ENCODE measurements at regions not wholly inside any gene's neighbourhood (a gene's known extent, or its start where the extent isn't known, plus 50 kb on each side); places are given as distances from the start of the nearest gene placed in this dataset.

DNA sequence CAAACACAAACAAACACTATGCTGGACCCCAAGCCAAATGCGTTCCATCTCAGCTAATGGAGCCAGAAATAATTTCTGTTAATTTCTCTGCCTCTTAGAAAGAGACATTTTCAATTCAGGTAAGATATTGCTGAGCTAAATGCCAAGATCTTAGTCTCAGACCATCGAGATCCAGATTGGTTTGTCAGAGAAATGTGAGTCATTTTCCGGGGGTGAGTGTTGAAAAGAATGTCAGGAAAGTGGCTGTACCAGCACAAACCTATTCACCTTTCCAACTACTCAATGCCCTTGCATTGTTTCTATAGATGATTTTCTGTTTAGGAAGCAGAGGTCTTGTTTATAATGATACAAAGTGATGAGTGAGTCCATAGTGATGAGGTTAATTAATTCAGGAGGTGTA lies 266.8 kb upstream of the TSHZ3 start:
- TF ChIP-seq EZH2 (IDR thresholded peaks at IDR 0.05; ENCODE audit: low read length) = no peak
- TF ChIP-seq, protein P1, sequence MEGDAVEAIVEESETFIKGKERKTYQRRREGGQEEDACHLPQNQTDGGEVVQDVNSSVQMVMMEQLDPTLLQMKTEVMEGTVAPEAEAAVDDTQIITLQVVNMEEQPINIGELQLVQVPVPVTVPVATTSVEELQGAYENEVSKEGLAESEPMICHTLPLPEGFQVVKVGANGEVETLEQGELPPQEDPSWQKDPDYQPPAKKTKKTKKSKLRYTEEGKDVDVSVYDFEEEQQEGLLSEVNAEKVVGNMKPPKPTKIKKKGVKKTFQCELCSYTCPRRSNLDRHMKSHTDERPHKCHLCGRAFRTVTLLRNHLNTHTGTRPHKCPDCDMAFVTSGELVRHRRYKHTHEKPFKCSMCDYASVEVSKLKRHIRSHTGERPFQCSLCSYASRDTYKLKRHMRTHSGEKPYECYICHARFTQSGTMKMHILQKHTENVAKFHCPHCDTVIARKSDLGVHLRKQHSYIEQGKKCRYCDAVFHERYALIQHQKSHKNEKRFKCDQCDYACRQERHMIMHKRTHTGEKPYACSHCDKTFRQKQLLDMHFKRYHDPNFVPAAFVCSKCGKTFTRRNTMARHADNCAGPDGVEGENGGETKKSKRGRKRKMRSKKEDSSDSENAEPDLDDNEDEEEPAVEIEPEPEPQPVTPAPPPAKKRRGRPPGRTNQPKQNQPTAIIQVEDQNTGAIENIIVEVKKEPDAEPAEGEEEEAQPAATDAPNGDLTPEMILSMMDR (optimal IDR thresholded peaks at IDR 0.05 in 1 of 3, IDR thresholded peaks at IDR 0.05 in 1 of 3, conservative IDR thresholded peaks at IDR 0.05 in 1 of 3; ENCODE audit: extremely low read depth in 1 of 3, insufficient read depth in 2 of 3, low read length in 3 of 3) = no peak

Data from keratinocyte (primary cell).